GM18498 (cell line): ENCODE measurements at regions not wholly inside any gene's neighbourhood (a gene's known extent, or its start where the extent isn't known, plus 50 kb on each side); places are given as distances from the start of the nearest gene placed in this dataset.
"Not testable (repeated sequence)": the region's sequence is repeated elsewhere in the genome, so short reads cannot be mapped to it uniquely, and the experiment has no call there.

Experiments
- ATAC-seq: cut with Tn5 transposase; IDR thresholded peaks from one replicate; pipeline ENCODE4 v1.9.1; 2021; ENCODE audit warnings: mild to moderate bottlenecking, moderate library complexity; ENCODE audit not compliant: unreplicated experiment

DNA sequence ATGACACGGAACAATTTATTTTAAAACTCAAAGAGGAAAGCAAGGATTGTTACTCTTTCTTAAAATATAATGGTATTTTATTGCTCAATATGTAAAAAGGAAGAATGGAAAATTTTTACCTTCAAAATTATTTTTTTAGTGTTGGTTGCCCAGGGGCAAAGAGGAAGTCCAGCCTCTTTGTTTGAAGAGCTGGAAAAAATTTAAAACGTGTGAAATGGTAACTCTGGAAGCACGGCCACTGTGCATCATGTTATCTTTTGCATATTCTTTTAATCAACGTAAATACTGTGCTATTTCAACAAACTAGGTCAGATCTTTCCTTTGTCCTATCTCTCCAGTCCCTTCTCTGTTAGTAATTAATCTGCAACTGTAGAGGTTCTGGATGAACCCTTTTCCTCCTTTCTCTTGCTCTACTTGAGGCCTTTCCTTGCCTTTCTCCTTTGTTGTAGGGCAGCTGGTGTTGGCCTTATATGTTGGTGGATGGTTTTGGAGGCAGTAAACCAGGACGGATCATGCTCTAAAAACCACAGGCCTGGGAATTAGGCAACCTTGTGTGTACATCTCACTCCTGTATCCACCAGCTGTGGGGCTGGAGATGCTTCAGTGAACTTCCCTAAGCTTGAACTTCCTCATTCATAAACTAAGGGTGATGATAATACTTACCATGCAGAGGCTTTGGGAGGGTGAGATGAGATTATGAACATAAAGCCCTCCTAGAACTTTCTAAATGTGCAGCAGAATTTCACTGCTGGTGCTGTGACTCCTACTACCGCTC is 143.3 kb downstream of the PRL start:
- no peak for ATAC-seq

DNA sequence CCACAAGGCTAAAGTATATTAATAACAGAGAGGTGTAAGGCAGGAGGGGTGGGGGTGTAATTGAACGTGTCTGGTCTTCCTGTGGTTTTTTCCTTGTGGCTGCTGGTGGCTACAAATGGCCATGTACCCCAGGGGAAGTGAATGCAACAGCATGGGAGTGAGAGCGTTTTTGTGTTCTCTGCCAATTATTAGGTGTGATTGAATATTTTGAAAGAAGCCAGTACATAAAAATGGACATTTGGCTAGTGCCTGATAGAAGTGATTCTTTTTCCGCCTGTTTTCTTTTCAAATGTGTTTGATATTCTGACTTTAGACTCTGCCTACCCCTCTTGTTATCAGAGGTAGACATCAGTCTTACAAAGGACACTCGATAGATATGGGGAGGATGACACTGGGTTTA is 141.3 kb downstream of the PRL start:
- no peak for ATAC-seq

DNA sequence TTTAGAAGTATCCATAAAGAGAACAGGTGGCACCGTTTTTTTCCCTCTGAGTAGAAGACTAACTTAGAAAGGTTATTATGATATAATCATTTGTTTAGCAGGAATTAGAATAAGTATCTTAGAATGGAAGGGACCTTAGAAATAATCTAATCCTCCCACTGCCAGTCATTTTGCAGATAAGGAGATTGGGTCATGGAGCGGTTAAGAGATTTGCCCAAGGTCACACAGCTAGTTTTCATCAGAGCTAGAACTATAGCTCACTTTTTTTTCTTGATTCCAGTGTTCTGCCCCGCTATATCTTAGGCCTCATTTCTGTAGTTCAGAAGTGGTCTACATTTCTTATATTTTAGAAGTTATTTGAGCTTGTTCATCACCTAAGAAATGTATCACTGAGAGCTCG is 139.6 kb downstream of the PRL start:
- no peak for ATAC-seq

DNA sequence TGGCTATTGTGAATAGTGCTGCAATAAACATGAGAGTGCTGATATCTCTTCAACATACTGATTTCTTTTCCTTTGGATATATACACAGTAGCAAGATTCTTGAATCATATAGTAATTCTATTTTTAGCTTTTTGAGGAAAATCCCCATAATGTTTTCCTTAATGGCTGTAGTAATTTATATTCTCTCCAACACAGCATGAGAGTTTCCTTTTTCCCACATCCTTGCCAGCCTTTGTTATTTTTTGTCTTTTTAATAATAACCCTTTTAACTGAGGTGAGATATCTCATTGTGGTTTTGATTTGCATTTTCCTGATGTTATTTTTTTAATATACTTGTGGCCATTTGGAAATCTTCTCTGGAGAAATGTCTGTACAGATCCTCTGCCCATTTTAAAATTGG is 132.6 kb downstream of the PRL start:
- ATAC-seq, result no peak

DNA sequence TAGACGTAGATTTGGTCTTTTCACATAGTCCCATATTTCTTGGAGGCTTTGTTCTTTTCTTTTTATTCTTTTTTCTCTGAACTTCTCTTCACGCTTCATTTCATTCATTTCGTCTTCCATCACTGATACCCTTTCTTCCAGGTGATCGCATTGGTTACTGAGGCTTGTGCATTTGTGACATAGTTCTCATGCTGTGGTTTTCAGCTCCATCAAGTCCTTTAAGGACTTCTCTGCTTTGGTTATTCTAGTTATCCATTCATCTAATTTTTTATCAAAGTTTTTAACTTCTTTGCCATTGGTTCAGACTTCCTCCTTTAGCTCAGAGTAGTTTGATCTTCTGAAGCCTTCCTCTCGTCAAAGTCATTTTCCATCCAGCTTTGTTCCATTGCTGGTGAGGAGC is 125.8 kb downstream of the PRL start:
- ATAC-seq, result not testable (repeated sequence)

DNA sequence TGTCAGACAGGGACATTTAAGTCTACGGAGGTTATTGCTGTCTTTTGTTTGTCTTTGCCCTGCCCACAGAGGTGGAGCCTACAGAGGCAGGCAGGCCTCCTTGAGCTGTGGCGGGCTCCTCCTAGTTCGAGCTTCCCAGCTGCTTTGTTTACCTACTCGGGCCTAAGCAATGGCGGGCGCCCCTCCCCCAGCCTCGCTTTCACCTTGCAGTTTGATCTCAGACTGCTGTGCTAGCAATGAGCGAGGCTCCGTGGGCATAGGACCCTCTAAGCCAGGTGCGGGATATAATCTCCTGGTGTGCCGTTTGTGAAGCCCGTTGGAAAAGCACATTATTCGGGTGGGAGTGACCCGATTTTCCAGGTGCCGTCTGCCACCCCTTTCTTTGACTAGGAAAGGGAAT is 125.0 kb downstream of the PRL start:
- ATAC-seq, result not testable (repeated sequence)

DNA sequence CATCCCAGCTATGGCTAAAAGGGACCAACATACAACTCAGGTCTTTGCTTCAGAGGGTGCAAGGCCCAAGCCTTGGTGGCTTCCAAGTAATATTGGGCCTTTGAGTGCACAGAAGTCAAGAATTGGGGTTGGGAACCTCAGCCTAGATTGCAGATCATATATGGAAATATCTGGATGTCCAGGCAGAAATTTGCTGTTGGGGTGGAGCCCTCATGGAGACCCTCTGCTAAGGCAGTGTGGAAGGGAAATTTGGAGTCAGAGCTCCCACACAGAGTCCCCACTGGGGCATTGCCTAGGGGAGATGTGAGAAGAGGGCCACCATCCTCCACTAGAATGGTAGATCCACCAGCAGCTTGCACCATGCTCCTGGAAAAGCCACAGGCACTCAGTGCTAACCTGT is 123.5 kb downstream of the PRL start:
- ATAC-seq, result no peak

DNA sequence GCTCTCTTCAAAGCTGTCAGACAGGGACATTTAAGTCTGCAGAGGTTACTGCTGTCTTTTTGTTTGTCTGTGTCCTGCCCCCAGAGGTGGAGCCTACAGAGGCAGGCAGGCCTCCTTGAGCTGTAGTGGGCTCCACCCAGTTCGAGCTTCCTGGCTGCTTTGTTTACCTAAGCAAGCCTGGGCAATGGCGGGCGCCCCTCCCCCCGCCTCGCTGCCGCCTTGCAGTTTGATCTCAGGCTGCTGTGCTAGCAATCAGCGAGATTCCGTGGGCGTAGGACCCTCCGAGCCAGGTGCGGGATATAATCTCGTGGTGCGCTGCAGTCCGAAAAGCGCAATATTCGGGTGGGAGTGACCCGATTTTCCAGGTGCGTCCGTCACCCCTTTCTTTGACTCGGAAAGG is 116.6 kb downstream of the PRL start:
- not testable (repeated sequence) for ATAC-seq

DNA sequence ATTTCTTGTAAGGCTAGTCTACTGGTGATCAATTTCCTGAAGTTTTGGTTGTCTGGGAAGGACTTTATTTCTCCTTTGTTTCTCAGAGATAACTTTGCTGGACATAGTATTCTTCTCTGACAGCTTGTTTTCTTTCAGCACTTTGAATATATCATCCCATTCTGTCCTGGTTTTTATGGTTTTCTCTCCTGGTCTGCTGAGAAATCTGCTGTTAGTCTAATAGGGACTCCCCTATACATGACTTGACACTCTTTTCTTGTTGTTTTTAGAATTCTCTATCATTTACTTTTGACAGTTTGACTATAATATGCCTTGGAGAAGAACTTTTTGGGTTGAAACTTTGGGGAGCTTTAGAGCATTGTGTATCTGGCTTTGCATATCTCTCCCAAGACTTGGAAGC is 112.5 kb downstream of the PRL start:
- ATAC-seq, result no peak

DNA sequence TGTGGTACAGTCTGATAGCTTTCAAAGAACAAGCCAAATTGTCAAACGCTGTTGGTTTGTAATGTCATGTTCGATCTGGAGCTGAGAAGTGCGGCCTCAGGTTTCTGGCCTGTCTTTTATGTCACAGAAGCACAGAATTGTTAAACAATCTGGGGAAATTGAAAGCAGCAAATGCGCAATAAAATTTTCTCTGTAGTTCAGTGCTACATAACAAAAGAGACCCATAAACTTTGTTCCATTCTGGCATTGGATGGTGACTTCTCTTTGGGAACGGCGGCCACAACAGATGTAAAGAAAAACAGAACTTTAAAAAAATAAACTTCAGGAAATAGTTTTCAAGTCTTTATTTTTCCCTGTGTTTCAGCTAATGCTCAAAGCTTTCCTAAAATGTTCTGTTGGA is 106.9 kb downstream of the PRL start:
- no peak for ATAC-seq

DNA sequence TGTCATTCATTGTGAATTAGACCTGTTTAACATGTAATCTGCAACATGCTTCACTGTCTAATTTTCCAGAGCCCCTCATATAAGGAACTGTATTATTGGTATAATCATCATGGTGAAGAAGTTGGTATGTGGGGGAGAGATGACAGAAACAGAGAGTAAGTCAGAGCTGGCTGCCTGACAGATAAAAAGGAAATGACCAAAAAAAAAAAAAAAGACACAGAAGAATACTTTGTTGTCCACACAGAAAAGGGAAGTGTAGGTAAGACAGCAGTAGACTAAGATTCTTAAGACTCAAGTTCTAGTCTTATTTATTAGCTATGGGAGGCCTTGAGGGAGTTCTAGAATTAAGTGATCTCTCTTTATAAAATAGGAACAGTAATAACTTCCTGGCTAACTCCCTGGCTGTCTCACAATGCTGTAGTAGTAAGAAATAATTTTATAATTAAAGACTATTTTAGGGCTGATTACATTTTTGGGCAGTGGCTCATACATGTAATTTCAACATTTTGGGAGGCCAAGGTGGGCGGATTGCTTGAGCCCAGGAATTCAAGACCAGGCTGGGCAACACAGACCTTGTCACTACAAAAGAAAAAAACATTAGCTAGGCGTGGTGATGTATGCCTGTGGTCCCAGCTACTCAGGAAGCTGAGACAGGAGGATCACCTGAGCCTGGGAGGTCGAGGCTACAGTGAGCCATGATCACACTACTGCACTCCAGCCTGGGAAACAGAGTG is 102.5 kb downstream of the PRL start:
- ATAC-seq, result no peak

DNA sequence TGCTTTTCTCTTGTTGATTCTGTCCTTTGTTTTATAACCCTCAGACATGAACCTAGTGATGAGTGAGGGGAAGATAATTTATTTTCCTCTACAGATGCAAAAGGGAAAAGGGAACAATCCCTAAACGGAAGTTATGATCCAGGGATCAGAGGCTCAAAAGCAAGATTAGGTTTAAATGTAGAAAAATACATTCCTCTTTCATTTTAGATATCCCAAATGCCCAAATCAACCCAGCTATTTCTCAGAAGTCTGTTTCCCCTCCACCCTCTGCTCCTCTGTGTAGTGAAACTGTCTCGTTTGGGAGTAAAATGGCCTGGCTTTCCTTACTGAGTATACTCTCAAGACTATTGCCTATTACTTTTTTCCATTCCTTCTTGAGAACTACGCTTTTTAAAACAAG is 97.1 kb downstream of the PRL start:
- no peak for ATAC-seq

DNA sequence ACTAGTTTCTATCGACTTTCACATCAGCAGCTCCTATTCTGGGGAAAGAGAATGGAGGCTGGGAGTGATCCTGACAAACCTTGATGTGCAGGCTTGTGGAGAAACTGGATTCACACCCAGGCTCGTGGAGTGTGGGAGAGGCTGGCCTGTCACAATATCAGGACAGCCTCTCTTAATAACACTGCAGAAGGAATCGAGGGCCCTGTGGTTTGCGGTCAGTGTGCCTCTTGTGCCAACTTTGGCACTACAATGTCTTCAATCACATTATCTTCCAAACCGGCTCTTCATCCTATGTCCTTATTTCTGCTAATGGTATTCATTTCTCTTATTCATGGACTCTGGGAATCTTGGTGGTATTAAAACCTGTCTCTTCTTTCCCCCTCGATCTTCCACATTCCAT is 92.7 kb downstream of the PRL start:
- no peak for ATAC-seq

DNA sequence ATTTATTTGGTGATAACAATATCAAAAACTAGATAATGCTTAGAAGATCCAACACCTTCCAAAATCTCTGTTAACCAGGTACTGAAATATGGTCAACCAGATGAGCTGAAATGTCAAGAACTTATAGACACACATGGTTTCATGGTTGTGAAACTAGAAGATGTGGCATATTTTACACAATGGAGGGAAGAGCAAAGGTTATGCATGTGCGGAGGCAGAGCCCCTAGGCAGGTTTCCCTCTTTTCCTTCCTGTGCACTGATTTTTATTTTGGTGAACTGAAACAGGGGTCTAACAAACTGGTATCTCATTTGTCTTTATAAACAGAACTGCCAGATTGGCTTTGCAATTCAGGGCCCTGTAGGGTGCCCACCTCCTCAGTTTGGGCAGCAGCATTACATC is 91.6 kb downstream of the PRL start:
- ATAC-seq, result no peak

DNA sequence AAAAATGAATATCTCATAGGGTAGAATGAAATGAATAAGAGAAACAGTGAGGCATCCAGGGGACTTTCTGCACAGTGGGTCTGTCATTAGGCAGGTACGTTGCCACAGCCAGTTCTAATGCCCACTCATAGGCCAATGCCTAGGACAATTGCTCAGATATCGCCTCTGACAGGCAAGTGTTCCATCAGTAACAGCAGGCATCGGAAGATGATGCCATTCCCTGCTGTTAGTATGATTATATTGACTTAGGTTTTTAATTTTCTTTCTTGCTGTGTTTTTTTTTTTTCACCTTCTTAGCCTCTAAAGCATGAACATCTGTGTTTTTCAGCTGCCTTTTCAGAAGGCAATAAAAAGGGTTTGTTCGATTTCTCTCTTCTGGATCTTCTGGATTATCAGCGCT is 90.7 kb downstream of the PRL start:
- ATAC-seq, result no peak

DNA sequence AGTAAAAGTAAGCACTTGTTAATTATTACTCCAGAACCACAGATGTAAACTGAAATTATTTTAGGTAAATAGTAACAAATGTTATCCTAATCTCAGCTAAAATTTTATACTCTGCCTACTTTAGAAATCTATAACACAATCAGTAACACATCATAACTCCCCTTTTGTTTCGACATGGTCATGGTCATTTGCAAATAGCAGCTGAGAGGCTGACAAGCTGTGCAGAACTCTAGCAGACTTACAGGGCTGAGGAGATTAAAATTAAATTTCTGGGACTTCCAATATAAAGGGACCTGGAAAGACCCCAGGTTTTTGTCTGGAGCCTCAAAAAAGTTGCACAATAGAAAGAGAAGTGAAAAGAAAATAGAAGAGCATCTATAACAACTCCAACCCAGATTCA is 88.8 kb downstream of the PRL start:
- no peak for ATAC-seq

DNA sequence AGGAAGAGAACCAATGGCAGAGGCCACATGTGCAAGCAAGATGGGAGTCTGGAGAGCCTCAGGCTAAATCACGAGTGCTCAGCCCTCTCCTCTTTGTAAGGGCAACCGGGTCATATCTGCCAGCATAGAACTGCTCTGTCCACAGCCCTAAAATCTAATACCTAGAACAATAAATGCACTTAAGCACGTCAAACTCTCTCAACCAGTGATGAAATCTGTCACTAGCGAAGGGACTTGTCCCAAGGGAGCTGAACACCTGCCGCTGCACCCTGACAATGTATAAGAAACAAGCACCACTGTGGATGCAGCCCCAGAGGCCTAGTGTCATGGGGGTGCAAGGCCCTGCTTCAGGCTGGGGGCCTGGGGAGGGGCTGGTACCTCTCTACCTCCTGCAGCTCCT is 82.5 kb downstream of the PRL start:
- no peak for ATAC-seq

DNA sequence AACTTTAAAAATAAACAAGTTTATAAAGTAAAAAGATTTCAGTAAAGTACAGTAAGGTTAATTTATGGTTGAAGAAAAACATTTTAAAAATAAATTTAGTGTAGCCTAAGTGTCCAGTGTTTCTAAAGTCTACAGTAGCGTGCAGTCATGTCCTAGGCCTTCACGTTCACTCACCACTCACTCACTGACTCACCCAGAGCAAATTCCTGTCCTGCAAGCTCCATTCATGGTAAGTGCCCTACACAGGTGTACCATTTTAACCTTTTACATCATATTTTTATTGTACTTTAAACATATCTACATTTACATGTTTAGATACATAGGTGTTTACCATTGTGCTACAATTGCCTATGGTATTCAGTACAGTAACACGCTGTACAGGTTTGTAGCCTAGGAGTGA is 81.4 kb downstream of the PRL start:
- ATAC-seq, result not testable (repeated sequence)

DNA sequence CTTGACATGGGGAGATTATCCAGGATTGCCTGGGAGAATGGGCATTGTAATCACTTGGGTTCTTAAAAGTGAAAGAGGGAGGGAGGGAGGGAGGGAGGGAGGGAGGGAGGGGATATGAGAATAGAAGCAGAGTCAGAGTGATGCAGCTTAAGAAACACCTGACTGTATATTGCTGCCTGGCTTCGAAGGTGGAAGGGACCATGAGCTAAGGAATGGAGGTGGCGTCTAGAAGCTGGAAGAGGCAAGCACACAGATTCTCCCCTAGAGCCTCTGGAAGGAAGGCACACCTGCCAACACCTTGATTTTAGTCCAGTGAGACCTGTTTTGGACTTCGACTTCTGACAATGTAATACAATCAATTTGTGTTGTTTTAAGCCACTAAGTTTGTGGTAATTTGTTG is 78.4 kb downstream of the PRL start:
- no peak for ATAC-seq

DNA sequence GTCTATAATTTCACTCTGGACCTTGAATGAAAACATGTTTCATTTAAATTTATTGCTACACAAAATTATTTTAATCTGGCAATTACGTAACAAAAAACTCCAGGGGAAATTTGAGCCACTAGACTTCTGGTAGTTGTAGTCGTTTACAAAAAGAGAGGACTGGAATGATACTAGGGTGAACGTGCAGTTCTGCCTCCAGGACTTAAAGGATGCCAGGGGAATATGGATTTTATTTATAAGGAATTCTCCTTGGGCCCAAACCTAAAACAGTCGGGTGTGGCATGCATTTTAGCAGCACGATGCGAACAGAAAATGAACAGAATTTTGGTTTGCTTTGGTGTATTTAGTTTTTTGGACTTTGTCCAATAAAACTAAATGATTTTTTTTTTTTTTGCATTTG is 76.9 kb downstream of the PRL start:
- ATAC-seq, result no peak

DNA sequence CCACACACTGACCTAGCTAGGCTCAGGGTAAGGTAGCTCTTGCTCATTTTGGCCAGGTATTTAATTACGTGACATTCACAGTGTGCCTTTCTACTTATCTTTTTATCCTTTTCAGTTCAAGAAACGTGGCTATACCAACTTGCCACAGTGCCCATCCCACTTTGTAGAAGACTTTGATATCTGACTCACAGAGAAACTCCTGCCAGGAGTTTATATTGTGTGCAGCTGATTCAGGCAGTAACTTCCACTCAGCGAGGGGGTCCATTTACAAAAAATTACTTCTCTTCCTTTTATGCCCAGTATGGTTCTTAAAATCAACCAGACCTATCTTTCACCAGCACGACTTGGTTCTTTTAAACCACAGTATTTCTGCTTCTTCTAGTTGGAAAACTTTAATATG is 75.6 kb downstream of the PRL start:
- no peak for ATAC-seq

DNA sequence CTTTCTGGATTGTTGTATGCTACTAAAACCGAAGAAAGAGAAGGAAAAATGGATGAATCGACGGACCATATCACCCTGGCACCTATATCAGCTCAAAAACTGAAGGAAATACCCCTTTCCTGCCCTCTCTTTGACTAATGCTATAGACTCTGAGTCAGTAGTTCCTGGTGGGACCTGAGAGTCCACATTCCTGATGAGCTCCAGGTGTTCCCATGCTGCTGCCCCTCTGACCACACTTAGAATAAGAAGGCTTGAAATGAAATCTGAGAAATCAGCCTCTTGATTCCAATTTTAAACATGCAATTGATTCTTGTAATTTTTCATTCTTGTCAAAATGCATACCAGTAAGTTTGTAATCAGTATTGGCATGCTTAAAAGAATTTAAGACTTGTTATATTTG is 75.2 kb downstream of the PRL start:
- ATAC-seq, result no peak

DNA sequence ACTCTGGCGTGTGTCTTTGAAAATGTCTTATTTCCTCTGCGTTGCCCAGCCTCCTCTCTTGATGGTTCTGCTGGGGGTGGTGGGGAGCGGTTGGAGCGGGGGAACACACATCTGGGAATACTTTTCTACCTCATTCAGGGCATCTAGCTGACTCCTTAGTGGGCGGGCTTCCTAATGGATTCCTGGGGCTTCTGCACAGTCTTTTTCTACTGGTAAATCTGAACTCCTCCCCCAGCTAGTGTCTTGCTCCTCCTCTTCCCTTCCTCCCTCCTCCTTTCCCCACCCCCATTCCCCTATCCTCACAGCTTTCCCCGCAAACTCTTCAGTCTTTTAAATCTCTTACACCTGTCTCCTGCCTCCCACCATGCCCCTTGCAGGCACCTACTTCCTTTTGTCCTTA is 74.4 kb downstream of the PRL start:
- ATAC-seq, result no peak
